Stimulated activated CD8-positive, alpha-beta memory T cell treated with anti-CD3 and anti-CD28 coated beads, Interleukin-12 subunit alpha, Interleukin-12 subunit beta, amount 100 ng/mL, for 1 hour (primary cell): ENCODE measurements at regions not wholly inside any gene's neighbourhood (a gene's known extent, or its start where the extent isn't known, plus 50 kb on each side); places are given as distances from the start of the nearest gene placed in this dataset.

Experiments used
- DNase-seq: peaks from one replicate; pipeline ENCODE4 v3.0.0-alpha.2; 2020; ENCODE audit warnings: low read depth

GRCh38 chr1:4273243-4273642 is 373.2 kb upstream of the C1orf174 start:
- no peak for DNase-seq

GRCh38 chr1:4273747-4274146 is 373.7 kb upstream of the C1orf174 start:
- DNase-seq: no peak

- DNase-seq: no peak
Measured at GRCh38 chr1:4275083-4275482, 375.0 kb upstream of the C1orf174 start.

- DNase-seq: no peak
Measured at GRCh38 chr1:4276238-4276637, 376.2 kb upstream of the C1orf174 start.

- no peak for DNase-seq
Measured at GRCh38 chr1:4277598-4277997, 376.8 kb upstream of the AJAP1 start.

- DNase-seq: no peak
Measured at GRCh38 chr1:4284976-4285375, 369.4 kb upstream of the AJAP1 start.

GRCh38 chr1:4292861-4293260 is 361.5 kb upstream of the AJAP1 start:
- no peak for DNase-seq

GRCh38 chr1:4298361-4299083 is 355.9 kb upstream of the AJAP1 start:
- no peak for DNase-seq

- no peak for DNase-seq
Measured at GRCh38 chr1:4301007-4301406, 353.4 kb upstream of the AJAP1 start.

GRCh38 chr1:4303303-4303702 is 351.1 kb upstream of the AJAP1 start:
- DNase-seq: no peak

- no peak for DNase-seq
Measured at GRCh38 chr1:4305526-4306301, 348.7 kb upstream of the AJAP1 start.

GRCh38 chr1:4306559-4307467 is 347.6 kb upstream of the AJAP1 start:
- no peak for DNase-seq

GRCh38 chr1:4307468-4307845 is 347.0 kb upstream of the AJAP1 start:
- DNase-seq: no peak

- no peak for DNase-seq
Measured at GRCh38 chr1:4307911-4308545, 346.4 kb upstream of the AJAP1 start.

- no peak for DNase-seq
Measured at GRCh38 chr1:4308806-4309205, 345.6 kb upstream of the AJAP1 start.

- DNase-seq: no peak
Measured at GRCh38 chr1:4309676-4310320, 344.6 kb upstream of the AJAP1 start.

GRCh38 chr1:4310396-4310923 is 343.9 kb upstream of the AJAP1 start:
- DNase-seq: no peak

- no peak for DNase-seq
Measured at GRCh38 chr1:4312024-4312423, 342.4 kb upstream of the AJAP1 start.

- DNase-seq: no peak
Measured at GRCh38 chr1:4315202-4315601, 339.2 kb upstream of the AJAP1 start.

- no peak for DNase-seq
Measured at GRCh38 chr1:4317207-4317606, 337.2 kb upstream of the AJAP1 start.

GRCh38 chr1:4318720-4319119 is 335.7 kb upstream of the AJAP1 start:
- DNase-seq: no peak
